Kidney (tissue), 13 donors: ENCODE measurements at regions not wholly inside any gene's neighbourhood (a gene's known extent, or its start where the extent isn't known, plus 50 kb on each side); places are given as distances from the start of the nearest gene placed in this dataset.
A peak's percentile ranks its signal among the peaks of the same experiment; 100 is the strongest.

Experiments used
- DNase-seq, 5 donors: peaks; one replicate each; pipeline ENCODE4 v3.0.0-alpha.2; 2013 to 2020
- FAIRE-seq: peaks from 2 replicates; lab custom pipeline; 2012; peaks lifted over from hg19 to GRCh38; lab: Jason Lieb, UNC
- H3K27ac ChIP-seq, 2 donors: one replicate each; pipeline ENCODE4 v1.7.0; 2013; ENCODE audit warnings: low read depth in 2 of 2, low read length in 2 of 2, inconsistent platforms in 1 of 2
- H3K27me3 ChIP-seq: one replicate; pipeline ENCODE4 v1.7.1; 2013; ENCODE audit warnings: low read length, inconsistent platforms; ENCODE audit not compliant: control insufficient read depth, insufficient read depth
- H3K36me3 ChIP-seq, 3 donors: one replicate each; pipeline versions ENCODE4 v1.7.0 to v1.7.1; 2013; ENCODE audit warnings: low read length in 3 of 3, control low read depth in 1 of 3, inconsistent platforms in 1 of 3; ENCODE audit not compliant: insufficient read depth in 3 of 3, control insufficient read depth in 2 of 3
- H3K4me1 ChIP-seq, 3 donors: one replicate each; pipeline versions ENCODE4 v1.7.0 to v1.7.1; 2013; ENCODE audit warnings: low read length in 3 of 3, inconsistent platforms in 1 of 3, low read depth in 1 of 3; ENCODE audit not compliant: control insufficient read depth in 2 of 3, insufficient read depth in 2 of 3
- H3K4me3 ChIP-seq, 3 donors: one replicate each; pipeline versions ENCODE4 v1.7.0 to v1.8.1; 2013; ENCODE audit warnings: low read length in 3 of 3, control low read depth in 1 of 3, inconsistent platforms in 1 of 3
- H3K9ac ChIP-seq, 3 donors: one replicate each; pipeline versions ENCODE4 v1.7.0 to v1.7.1; 2013; ENCODE audit warnings: low read length in 3 of 3, control low read depth in 1 of 3, inconsistent platforms in 1 of 3
- H3K9me3 ChIP-seq, 3 donors: one replicate each; pipeline versions ENCODE4 v1.7.0 to v1.7.1; 2013; ENCODE audit warnings: low read length in 3 of 3, control low read depth in 1 of 3, inconsistent platforms in 1 of 3; ENCODE audit not compliant: control insufficient read depth in 2 of 3, insufficient read depth in 1 of 3
- intact Hi-C: fragments of 100-400 bp; cut with DNase I; formaldehyde crosslinking; loops from one replicate; pipeline ENCODE4 v1.11.1; 2022
- TF ChIP-seq, protein P1 (sequence below): IDR thresholded peaks from 3 replicates; pipeline ENCODE4 v1.5.1; 2012; ENCODE audit warnings: mild to moderate bottlenecking, moderate library complexity, borderline replicate concordance; ENCODE audit not compliant: insufficient read depth; ENCODE audit errors: extremely low read depth
- donor health status: control.
- donor health status: control.
- donor health status: control.
- donor health status: control.
- donor health status: control.
- donor health status: DM: yes; HTN: yes; CAD: no.
- donor health status: Normal renal cell carcinoma (clear cell type).

DNA sequence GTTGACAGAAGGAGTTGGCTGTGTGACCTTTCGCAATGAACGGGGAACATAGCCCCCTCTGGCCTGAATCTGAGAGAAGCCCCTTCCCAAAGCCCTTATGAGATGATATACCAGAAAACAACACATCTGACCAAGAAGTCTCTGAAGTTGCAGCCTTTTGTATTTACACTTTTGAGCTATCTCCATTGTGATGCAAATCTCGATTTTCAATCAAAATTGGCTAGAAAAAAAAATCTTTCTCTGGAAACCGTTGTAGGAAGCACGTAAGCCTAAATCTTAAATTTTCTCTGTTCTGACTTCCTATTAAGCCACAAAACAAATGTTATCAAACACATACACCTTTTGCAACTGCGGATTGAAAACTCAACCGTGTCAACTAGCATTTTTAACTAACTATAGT lies 71.4 kb upstream of the OLIG2 start:
- Histone ChIP-seq H3K36me3 (no peaks in the 10 kb centered on the region), H3K9ac (no peak overlapping the region), H3K4me3 (no peak overlapping the region), H3K9me3 (no peaks in the 10 kb centered on the region), H3K4me1 (no peaks in the 10 kb centered on the region), H3K27ac (no peak overlapping the region), H3K27me3 (peaks cover 14% of the 10 kb centered on the region)
- TF ChIP-seq, protein P1, sequence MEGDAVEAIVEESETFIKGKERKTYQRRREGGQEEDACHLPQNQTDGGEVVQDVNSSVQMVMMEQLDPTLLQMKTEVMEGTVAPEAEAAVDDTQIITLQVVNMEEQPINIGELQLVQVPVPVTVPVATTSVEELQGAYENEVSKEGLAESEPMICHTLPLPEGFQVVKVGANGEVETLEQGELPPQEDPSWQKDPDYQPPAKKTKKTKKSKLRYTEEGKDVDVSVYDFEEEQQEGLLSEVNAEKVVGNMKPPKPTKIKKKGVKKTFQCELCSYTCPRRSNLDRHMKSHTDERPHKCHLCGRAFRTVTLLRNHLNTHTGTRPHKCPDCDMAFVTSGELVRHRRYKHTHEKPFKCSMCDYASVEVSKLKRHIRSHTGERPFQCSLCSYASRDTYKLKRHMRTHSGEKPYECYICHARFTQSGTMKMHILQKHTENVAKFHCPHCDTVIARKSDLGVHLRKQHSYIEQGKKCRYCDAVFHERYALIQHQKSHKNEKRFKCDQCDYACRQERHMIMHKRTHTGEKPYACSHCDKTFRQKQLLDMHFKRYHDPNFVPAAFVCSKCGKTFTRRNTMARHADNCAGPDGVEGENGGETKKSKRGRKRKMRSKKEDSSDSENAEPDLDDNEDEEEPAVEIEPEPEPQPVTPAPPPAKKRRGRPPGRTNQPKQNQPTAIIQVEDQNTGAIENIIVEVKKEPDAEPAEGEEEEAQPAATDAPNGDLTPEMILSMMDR, result no peak
- FAIRE-seq (no peak), DNase-seq (peak in 1 of 5 donors; percentile 5)
- intact Hi-C loops, result no loop called here

GRCh38 chr21:32955311-32956060 lies 70.2 kb upstream of the OLIG2 start:
- peaks cover 14% of the 10 kb centered on the region for H3K27me3 ChIP-seq

DNA sequence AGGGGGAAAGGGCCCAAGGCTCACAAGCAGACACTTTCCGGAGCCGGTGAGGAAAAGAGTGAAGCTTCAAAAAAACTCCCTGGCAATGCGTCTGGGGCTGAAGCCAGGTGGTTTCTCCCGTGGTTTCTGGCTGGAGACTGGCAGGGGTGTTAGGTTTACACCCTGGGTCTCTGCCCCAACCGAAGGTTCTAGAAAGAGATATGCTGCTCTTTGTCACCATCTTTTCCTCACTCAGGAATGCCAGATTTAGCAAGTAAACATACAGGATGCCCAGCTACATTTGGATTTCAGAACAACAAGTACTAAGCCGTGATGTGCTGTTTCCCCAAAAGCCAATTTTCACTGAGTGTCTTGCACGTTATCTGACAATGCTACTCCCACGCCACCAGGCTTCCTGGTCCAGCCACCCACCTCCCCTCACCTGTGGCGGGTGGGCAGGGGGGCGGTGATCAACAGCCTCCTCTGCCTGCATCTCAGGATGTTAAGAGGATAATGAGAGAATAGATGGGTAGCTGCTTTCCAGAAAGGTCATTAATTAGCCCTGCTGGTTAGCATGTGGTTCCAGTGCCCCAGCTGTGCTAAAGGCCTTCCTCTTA lies 69.6 kb upstream of the OLIG2 start:
- DNase-seq, result peak in 1 of 5 donors; percentile 19
- no peaks in the 10 kb centered on the region for H3K9me3 ChIP-seq
- no peaks in the 10 kb centered on the region for H3K36me3 ChIP-seq
- no peak for FAIRE-seq
- H3K27ac ChIP-seq, result no peak overlapping the region
- no peaks in the 10 kb centered on the region for H3K4me1 ChIP-seq
- peaks cover 14% of the 10 kb centered on the region for H3K27me3 ChIP-seq
- no peak overlapping the region for H3K9ac ChIP-seq
- intact Hi-C loops, result no loop called here
- H3K4me3 ChIP-seq, result no peak overlapping the region
- TF ChIP-seq, protein P1, result no peak

More at GRCh38 chr21:32955311-32956060, 70.2 kb upstream of the OLIG2 start:
- Histone ChIP-seq H3K36me3 (no peaks in the 10 kb centered on the region), H3K9me3 (no peaks in the 10 kb centered on the region), H3K9ac (no peak overlapping the region), H3K27ac (no peak overlapping the region), H3K4me3 (no peak overlapping the region), H3K4me1 (no peaks in the 10 kb centered on the region)
- DNase-seq (peak in 1 of 5 donors; percentile 27), FAIRE-seq (no peak)
- intact Hi-C loops, result no loop called here
- TF ChIP-seq, protein P1, result no peak
